Psoas muscle (tissue), 7 donors: ENCODE measurements at regions not wholly inside any gene's neighbourhood (a gene's known extent, or its start where the extent isn't known, plus 50 kb on each side); places are given as distances from the start of the nearest gene placed in this dataset.

ENCODE experiments used
- ATAC-seq, 4 donors: fragments of 200-7000 bp; cut with Tn5 transposase; one replicate each; pipeline ENCODE4 v1.9.1; 2020; ENCODE audit warnings: moderate library complexity in 3 of 4, mild to moderate bottlenecking in 2 of 4
- DNase-seq, 2 donors: peaks; one replicate each; pipeline ENCODE4 v3.0.0-alpha.2; 2020
- H3K27ac ChIP-seq: fragments of 200-600 bp; one replicate; pipeline ENCODE4 v1.8.0; 2022
- H3K27me3 ChIP-seq, 3 donors: fragments of 200-600 bp in 1 of 3; one replicate each; pipeline versions ENCODE4 v1.6.1 to v1.8.0; 2013 to 2022; ENCODE audit warnings: low read length in 2 of 3, mild to moderate bottlenecking in 2 of 3, moderate library complexity in 1 of 3; ENCODE audit not compliant: insufficient read depth in 3 of 3
- H3K36me3 ChIP-seq, 2 donors: fragments of 200-600 bp in 1 of 2; one replicate each; pipeline versions ENCODE4 v1.6.1 to v1.8.0; 2013 to 2022; ENCODE audit warnings: low read depth in 1 of 2, mild to moderate bottlenecking in 1 of 2, moderate library complexity in 1 of 2; ENCODE audit not compliant: insufficient read depth in 1 of 2
- H3K4me1 ChIP-seq: fragments of 200-600 bp; one replicate; pipeline ENCODE4 v1.8.0; 2022
- H3K4me3 ChIP-seq: fragments of 200-600 bp; one replicate; pipeline ENCODE4 v1.8.0; 2022; ENCODE audit warnings: mild to moderate bottlenecking
- H3K9me3 ChIP-seq: fragments of 200-600 bp; one replicate; pipeline ENCODE4 v1.8.0; 2022
- WGBS, 3 donors: extraction: QIAGEN DNeasy Blood & Tissue Kit; methylation state at CpG; one replicate each; pipeline versions ENCODE4 v1.1.6 to v1.1.7; 2013; 5-methylcytosine and 5-hydroxymethylcytosine counted together
- intact Hi-C, 2 donors: fragments of 100-400 bp; cut with DNase I; formaldehyde crosslinking; loops; one replicate each; pipeline versions ENCODE4 v1.11.0 to v1.14.2; 2022
- TF ChIP-seq, protein P1 (sequence below): fragments of 200-600 bp; IDR thresholded peaks from one replicate; pipeline ENCODE4 v1.8.0; 2022; ENCODE audit warnings: antibody characterized with exemption
- donor health status: healthy with polysubstance abuse.
- donor health status: DM: no; HTN: no; CAD: no; lungs with moderate emphysema.
- donor health status: Bipolar disorder and iron deficiency.
- donor health status: healthy.
- donor health status: DM: yes; HTN: yes; CAD: no.
- donor health status: DM: no; HTN: no; CAD: no.
- donor health status: DM: yes; HTN: yes; CAD: no.

DNA sequence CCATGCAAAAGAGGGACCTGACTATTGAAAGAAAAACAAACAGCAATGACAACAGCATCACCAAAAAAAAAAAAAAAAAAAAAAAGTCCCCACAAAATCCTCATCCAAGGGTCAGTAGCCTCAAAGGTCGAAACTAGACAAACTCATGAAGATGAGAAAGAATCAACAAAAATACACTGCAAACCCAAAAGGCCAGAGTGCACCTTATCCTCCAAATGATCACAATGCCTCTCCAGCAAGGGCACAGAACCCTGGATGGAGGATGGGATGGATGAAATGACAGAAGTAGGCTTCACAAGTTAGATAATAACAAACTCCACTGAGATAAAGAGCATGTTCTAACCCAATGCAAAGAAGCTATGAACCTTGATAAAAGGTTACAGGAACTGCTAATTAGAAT is 250.4 kb upstream of the GRAMD2B start:
- no peaks in the 10 kb centered on the region for H3K9me3 ChIP-seq
- no peak for DNase-seq
- H3K4me1 ChIP-seq = no peaks in the 10 kb centered on the region
- no peak overlapping the region for H3K27ac ChIP-seq
- intact Hi-C loops = no loop called here
- H3K36me3 ChIP-seq = no peaks in the 10 kb centered on the region
- H3K4me3 ChIP-seq = no peak overlapping the region
- ATAC-seq = no peak
- TF ChIP-seq, protein P1, sequence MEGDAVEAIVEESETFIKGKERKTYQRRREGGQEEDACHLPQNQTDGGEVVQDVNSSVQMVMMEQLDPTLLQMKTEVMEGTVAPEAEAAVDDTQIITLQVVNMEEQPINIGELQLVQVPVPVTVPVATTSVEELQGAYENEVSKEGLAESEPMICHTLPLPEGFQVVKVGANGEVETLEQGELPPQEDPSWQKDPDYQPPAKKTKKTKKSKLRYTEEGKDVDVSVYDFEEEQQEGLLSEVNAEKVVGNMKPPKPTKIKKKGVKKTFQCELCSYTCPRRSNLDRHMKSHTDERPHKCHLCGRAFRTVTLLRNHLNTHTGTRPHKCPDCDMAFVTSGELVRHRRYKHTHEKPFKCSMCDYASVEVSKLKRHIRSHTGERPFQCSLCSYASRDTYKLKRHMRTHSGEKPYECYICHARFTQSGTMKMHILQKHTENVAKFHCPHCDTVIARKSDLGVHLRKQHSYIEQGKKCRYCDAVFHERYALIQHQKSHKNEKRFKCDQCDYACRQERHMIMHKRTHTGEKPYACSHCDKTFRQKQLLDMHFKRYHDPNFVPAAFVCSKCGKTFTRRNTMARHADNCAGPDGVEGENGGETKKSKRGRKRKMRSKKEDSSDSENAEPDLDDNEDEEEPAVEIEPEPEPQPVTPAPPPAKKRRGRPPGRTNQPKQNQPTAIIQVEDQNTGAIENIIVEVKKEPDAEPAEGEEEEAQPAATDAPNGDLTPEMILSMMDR = no peak
- WGBS, 3 donors = 81 to 95% (median 92%) methylated on average over 1 of the region's 1 CpG
- H3K27me3 ChIP-seq = no peaks in the 10 kb centered on the region

DNA sequence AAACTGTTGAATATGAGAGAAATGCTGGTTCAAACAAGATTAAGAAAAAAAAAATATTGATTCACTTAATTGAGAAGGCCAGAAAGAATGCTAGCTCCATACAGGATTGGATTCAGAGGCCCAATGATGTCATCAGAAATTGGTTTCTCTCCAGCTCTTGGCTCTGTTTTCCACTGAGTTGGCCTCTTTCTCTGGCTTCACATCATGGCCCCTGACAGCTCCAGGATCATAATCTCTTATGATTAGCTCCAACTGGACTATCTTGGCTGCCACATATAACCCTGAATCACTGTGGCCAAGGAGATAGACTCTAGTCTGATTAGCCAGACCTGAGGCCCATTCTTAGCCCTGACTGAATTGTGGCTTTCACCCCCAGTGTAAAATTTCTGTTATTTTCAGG is 244.7 kb upstream of the GRAMD2B start:
- TF ChIP-seq, protein P1 = no peak
- DNase-seq (no peak), ATAC-seq (no peak)
- H3K27me3 ChIP-seq = no peaks in the 10 kb centered on the region
- H3K9me3 ChIP-seq = no peaks in the 10 kb centered on the region
- H3K27ac ChIP-seq = no peak overlapping the region
- no peak overlapping the region for H3K4me3 ChIP-seq
- H3K4me1 ChIP-seq = no peaks in the 10 kb centered on the region
- H3K36me3 ChIP-seq = no peaks in the 10 kb centered on the region
- intact Hi-C loops = no loop called here

DNA sequence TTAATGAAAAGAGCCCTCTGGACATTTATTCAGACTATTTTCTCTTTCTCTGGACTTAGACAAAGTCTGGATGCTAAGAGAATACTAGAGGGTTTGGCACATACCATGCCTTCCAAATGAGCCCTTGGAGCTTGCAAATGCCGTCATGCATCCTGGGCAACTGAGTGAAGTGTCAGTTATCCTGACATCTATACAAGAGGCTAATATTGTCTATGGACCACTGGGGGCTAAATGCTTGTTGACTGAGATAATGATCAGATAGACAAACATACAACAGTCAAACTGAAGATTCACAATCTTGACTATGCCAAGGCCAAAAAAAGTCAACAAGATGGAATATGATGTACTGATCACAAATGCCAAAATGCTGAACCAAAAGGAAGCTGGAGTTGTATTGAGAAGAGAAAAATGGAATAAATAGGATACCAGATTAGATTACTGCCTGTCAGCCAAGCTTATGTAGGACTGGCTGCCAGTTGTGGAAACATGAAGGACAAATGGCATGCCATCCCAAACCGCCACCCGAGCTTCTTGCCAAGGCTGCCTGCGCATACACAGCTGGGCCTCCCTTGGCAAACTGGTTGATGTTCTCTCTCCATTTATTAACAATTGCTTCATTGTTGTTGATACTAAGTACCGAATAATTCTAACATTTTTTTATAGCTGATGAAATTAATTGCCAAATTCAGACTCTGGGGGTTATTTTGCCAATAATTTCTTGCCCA is 240.1 kb upstream of the GRAMD2B start:
- no peaks in the 10 kb centered on the region for H3K36me3 ChIP-seq
- intact Hi-C loops = no loop called here
- H3K27me3 ChIP-seq = no peaks in the 10 kb centered on the region
- DNase-seq = no peak
- H3K9me3 ChIP-seq = no peaks in the 10 kb centered on the region
- WGBS, 3 donors = 30 to 33% (median 32%) methylated on average over 5 of the region's 5 CpGs
- H3K4me1 ChIP-seq = no peaks in the 10 kb centered on the region
- H3K27ac ChIP-seq = no peak overlapping the region
- ATAC-seq = no peak
- TF ChIP-seq, protein P1 = no peak
- H3K4me3 ChIP-seq = no peak overlapping the region

DNA sequence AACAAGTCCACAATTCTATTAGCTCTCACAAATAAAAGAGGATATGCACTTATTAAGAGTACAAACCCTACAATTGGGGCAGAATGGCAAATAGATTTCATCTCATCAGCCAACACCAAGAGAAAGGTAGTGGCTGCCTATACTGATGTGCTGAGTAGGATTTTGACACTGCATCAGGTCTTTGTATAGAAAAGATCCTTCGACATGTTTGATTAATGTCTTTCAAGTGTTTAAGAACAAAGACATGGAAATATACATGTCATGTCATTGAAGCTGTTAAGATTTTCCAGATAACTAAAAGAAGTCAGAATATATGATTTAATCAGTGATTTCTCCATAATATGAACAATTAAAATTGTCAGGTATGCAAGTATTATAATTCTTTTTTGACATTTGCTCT is 238.7 kb upstream of the GRAMD2B start:
- Histone ChIP-seq H3K4me3 (no peak overlapping the region), H3K27me3 (no peaks in the 10 kb centered on the region), H3K27ac (no peak overlapping the region), H3K4me1 (no peaks in the 10 kb centered on the region), H3K36me3 (no peaks in the 10 kb centered on the region), H3K9me3 (no peaks in the 10 kb centered on the region)
- no peak for ATAC-seq
- intact Hi-C loops = no loop called here
- WGBS, 3 donors = 93 to 100% (median 97%) methylated on average over 1 of the region's 1 CpG
- TF ChIP-seq, protein P1 = no peak
- no peak for DNase-seq

DNA sequence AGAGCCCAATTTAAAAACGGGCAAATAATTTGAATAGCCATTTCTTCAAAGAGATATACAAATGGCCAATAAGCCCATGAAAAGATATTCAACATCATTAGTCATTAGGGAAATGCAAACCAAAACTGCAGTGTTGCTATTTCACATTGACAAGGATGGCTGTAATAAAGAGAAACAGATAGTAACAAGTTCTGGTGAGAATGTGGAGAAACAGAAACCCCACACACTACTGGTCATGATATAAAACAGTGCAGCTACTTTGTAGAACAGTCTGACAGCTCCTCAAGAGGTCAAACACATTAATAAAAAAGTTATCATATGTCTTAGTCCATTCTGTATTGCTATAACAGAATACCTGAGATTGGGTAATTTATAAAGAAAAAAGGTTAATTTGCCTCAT is 237.0 kb upstream of the GRAMD2B start:
- 84 to 86% (median 85%) methylated on average over 1 of the region's 1 CpG for WGBS, 3 donors
- H3K27ac ChIP-seq = no peak overlapping the region
- no peak for DNase-seq
- no peaks in the 10 kb centered on the region for H3K9me3 ChIP-seq
- no peaks in the 10 kb centered on the region for H3K27me3 ChIP-seq
- no peaks in the 10 kb centered on the region for H3K4me1 ChIP-seq
- H3K36me3 ChIP-seq = no peaks in the 10 kb centered on the region
- ATAC-seq = no peak
- TF ChIP-seq, protein P1 = no peak
- intact Hi-C loops = no loop called here
- no peak overlapping the region for H3K4me3 ChIP-seq
